ENCODE measurements at regions not wholly inside any gene's neighbourhood (a gene's known extent, or its start where the extent isn't known, plus 50 kb on each side); places are given as distances from the start of the nearest gene placed in this dataset.

DNA sequence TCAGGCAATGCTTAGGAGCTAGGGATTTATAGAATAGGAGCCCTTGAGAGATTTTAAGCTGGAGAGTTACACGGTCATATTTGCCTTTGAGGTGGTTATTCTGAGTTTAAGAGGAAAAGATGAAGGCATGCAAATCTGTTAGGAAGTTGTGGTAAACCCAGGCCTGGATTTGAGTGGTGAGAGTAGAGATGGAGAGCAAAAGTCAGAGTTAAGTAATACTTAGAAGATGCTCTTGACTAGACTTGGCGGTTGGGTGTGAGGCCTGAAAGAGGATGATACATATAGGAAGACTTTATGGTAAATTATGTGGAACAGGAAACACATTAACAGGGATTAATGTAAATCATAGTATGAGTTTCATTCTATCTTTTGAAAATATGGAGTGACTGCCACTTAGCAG lies 136.0 kb upstream of the ARX start:
- H3K4me2 ChIP-seq (replicated peaks; ENCODE audit: extremely low read depth, low read length, poor library complexity, severe bottlenecking), result no peak overlapping the region
- H3K9me3 ChIP-seq (replicated peaks in 1 of 2; ENCODE audit: control insufficient read depth in 1 of 2, insufficient read depth in 1 of 2, low read length in 2 of 2), result no peaks in the 10 kb centered on the region
- no peak overlapping the region for H3K4me3 ChIP-seq (replicated peaks in 1 of 3; ENCODE audit: low read depth in 2 of 3, low read length in 3 of 3)
- H3K27me3 ChIP-seq (ENCODE audit: control insufficient read depth in 2 of 2, insufficient read depth in 2 of 2, low read length in 2 of 2), result peaks cover 0 to 4% of the 10 kb centered on the region in 2 donors
- Mint-ChIP-seq H3K9me3 (peaks cover 0 to 2% (median 0%) of the 10 kb centered on the region in 7 donors), H3K27me3 (ENCODE audit: low read depth in 3 of 3) (peaks cover 6 to 10% (median 7%) of the 10 kb centered on the region in 3 donors), H3K4me3 (no peak overlapping the region), H3K27ac (no peak overlapping the region), H3K4me1 (no peaks in the 10 kb centered on the region), H3K36me3 (no peaks in the 10 kb centered on the region)
- DNase-seq, result no peak
- H3K36me3 ChIP-seq (replicated peaks in 1 of 2; ENCODE audit: control insufficient read depth in 1 of 2, insufficient read depth in 2 of 2, low read length in 2 of 2), result no peaks in the 10 kb centered on the region
- no peaks in the 10 kb centered on the region for H3K4me1 ChIP-seq (ENCODE audit: control insufficient read depth in 1 of 2, insufficient read depth in 2 of 2, low read length in 2 of 2)
- H4K20me1 ChIP-seq (ENCODE audit: insufficient read depth, low read length), result no peaks in the 10 kb centered on the region
- H3K79me2 ChIP-seq (ENCODE audit: insufficient read depth, low read length), result no peaks in the 10 kb centered on the region
- H2AFZ ChIP-seq (ENCODE audit: insufficient read depth, low read depth, low read length, poor library complexity, severe bottlenecking), result no peak overlapping the region
- WGBS (ENCODE audit: insufficient coverage), result no CpG with 5 or more reads among the region's 2 CpGs
- no peak overlapping the region for H3K9ac ChIP-seq (ENCODE audit: insufficient read depth, low read length, poor library complexity, severe bottlenecking)
- intact Hi-C loops (cut with micrococcal nuclease), result no loop called here
- no peak overlapping the region for H3K27ac ChIP-seq (ENCODE audit: low read depth in 1 of 2, low read length in 2 of 2)
- TF ChIP-seq, protein P1, sequence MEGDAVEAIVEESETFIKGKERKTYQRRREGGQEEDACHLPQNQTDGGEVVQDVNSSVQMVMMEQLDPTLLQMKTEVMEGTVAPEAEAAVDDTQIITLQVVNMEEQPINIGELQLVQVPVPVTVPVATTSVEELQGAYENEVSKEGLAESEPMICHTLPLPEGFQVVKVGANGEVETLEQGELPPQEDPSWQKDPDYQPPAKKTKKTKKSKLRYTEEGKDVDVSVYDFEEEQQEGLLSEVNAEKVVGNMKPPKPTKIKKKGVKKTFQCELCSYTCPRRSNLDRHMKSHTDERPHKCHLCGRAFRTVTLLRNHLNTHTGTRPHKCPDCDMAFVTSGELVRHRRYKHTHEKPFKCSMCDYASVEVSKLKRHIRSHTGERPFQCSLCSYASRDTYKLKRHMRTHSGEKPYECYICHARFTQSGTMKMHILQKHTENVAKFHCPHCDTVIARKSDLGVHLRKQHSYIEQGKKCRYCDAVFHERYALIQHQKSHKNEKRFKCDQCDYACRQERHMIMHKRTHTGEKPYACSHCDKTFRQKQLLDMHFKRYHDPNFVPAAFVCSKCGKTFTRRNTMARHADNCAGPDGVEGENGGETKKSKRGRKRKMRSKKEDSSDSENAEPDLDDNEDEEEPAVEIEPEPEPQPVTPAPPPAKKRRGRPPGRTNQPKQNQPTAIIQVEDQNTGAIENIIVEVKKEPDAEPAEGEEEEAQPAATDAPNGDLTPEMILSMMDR (IDR thresholded peaks at IDR 0.05), result no peak

DNA sequence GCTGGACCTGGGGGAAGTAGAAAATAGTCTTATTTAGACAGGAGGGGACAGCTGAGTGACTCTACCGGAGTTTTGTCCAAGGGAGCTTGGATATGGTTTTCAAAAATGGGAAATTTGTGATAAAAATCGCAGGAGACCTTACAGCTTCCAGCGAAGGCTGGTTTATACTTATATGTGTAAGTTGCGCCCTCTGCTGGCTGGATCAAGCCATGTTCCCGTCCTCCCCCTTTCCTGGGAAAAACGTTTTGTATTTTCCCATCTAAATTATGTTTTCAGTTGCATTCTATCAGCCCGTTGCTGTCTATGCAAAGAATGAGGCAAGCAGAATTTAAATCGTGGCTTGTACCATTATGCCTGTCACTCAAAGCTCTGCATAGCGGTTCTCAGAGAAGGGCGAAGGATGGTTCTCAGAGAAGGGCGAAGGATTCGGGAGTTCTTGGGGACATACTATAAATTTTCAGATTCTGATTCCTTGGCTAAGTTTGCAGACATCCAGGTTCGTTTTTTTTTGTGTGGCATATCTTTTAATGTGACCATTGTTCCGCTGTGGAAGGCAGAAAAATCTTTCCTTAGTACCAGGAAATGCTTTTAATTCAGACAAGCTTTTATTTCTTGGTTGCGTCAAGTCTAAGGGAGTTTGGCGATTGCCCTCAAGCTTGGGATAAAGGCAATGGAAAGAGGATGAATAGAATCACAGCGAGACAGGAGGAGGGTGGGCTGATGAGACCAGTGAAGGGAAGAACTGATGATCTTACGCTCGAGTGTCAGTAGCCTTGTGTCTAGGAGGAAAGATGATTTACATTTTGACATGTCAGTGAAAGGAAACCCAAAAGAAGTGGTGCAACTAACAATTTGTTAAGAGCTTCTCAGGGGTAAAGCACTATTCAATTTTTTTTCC lies 128.5 kb upstream of the ARX start:
- Histone ChIP-seq H3K4me2 (replicated peaks; ENCODE audit: extremely low read depth, low read length, poor library complexity, severe bottlenecking) (no peak overlapping the region), H3K4me1 (ENCODE audit: control insufficient read depth in 1 of 2, insufficient read depth in 2 of 2, low read length in 2 of 2) (no peaks in the 10 kb centered on the region), H4K20me1 (ENCODE audit: insufficient read depth, low read length) (no peaks in the 10 kb centered on the region), H3K9ac (ENCODE audit: insufficient read depth, low read length, poor library complexity, severe bottlenecking) (no peak overlapping the region), H3K79me2 (ENCODE audit: insufficient read depth, low read length) (no peaks in the 10 kb centered on the region), H3K36me3 (replicated peaks in 1 of 2; ENCODE audit: control insufficient read depth in 1 of 2, insufficient read depth in 2 of 2, low read length in 2 of 2) (no peaks in the 10 kb centered on the region), H3K4me3 (replicated peaks in 1 of 3; ENCODE audit: low read depth in 2 of 3, low read length in 3 of 3) (no peak overlapping the region), H3K9me3 (replicated peaks in 1 of 2; ENCODE audit: control insufficient read depth in 1 of 2, insufficient read depth in 1 of 2, low read length in 2 of 2) (no peaks in the 10 kb centered on the region), H3K27ac (ENCODE audit: low read depth in 1 of 2, low read length in 2 of 2) (no peak overlapping the region), H2AFZ (ENCODE audit: insufficient read depth, low read depth, low read length, poor library complexity, severe bottlenecking) (no peak overlapping the region), H3K27me3 (ENCODE audit: control insufficient read depth in 2 of 2, insufficient read depth in 2 of 2, low read length in 2 of 2) (peaks cover 3 to 5% of the 10 kb centered on the region in 2 donors)
- Mint-ChIP-seq H3K27ac (no peak overlapping the region), H3K36me3 (no peaks in the 10 kb centered on the region), H3K27me3 (ENCODE audit: low read depth in 3 of 3) (peaks cover 4 to 9% (median 5%) of the 10 kb centered on the region in 3 donors), H3K4me3 (peak overlapping the region in 1 of 2 donors; percentile 51), H3K9me3 (peaks cover 0 to 2% (median 0%) of the 10 kb centered on the region in 7 donors), H3K4me1 (peaks cover 2% of the 10 kb centered on the region)
- intact Hi-C loops (cut with micrococcal nuclease), result loop anchor here (10.0 kb wide), 1 partner anchor 309 kb away; no protein-coding TSS in a partner anchor
- whole genome bisulfite sequencing (ENCODE audit: insufficient coverage), result 0% methylated on average over 1 of the region's 19 CpGs
- TF ChIP-seq, protein P1 (IDR thresholded peaks at IDR 0.05), result peak; percentile 70
- peak; percentile 9 to 29 (median 10) for DNase-seq

All from CD14-positive monocyte (primary cell).